Liver (tissue), 8 donors: ENCODE measurements at regions not wholly inside any gene's neighbourhood (a gene's known extent, or its start where the extent isn't known, plus 50 kb on each side); places are given as distances from the start of the nearest gene placed in this dataset.

Experiments used
- DNase-seq: peaks from one replicate; pipeline ENCODE4 v3.0.0-alpha.2; 2017; ENCODE audit warnings: low spot score
- H3K27ac ChIP-seq, 2 donors: one replicate each; pipeline ENCODE4 v1.7.0; 2013; ENCODE audit warnings: inconsistent platforms in 2 of 2, low read length in 2 of 2, control low read depth in 1 of 2, low read depth in 1 of 2, mild to moderate bottlenecking in 1 of 2
- H3K27me3 ChIP-seq, 4 donors: one replicate each; pipeline versions ENCODE4 v1.6.1 to v1.7.0; 2013; ENCODE audit warnings: low read length in 3 of 4, inconsistent platforms in 1 of 4, mild to moderate bottlenecking in 1 of 4, moderate library complexity in 1 of 4; ENCODE audit not compliant: control insufficient read depth in 4 of 4, insufficient read depth in 4 of 4
- H3K36me3 ChIP-seq, 4 donors: one replicate each; pipeline versions ENCODE4 v1.6.1 to v1.7.0; 2013; ENCODE audit warnings: low read length in 3 of 4, mild to moderate bottlenecking in 3 of 4, low read depth in 1 of 4, moderate library complexity in 1 of 4; ENCODE audit not compliant: control insufficient read depth in 4 of 4, insufficient read depth in 3 of 4
- H3K4me1 ChIP-seq, 4 donors: one replicate each; pipeline versions ENCODE4 v1.6.1 to v1.7.0; 2013; ENCODE audit warnings: low read length in 3 of 4, mild to moderate bottlenecking in 3 of 4, moderate library complexity in 1 of 4; ENCODE audit not compliant: control insufficient read depth in 4 of 4, insufficient read depth in 4 of 4
- H3K4me3 ChIP-seq, 3 donors: one replicate each; pipeline versions ENCODE4 v1.6.1 to v1.7.0; 2013; ENCODE audit warnings: low read length in 3 of 3, control low read depth in 1 of 3, low read depth in 1 of 3, mild to moderate bottlenecking in 1 of 3
- H3K9ac ChIP-seq, 2 donors: one replicate each; pipeline ENCODE4 v1.7.0; 2013; ENCODE audit warnings: low read length in 2 of 2, mild to moderate bottlenecking in 2 of 2, moderate library complexity in 2 of 2, control low read depth in 1 of 2, low read depth in 1 of 2
- H3K9me3 ChIP-seq, 4 donors: one replicate each; pipeline versions ENCODE4 v1.6.1 to v1.7.0; 2013; ENCODE audit warnings: low read length in 3 of 4; ENCODE audit not compliant: control insufficient read depth in 4 of 4
- CTCF ChIP-seq: fragments of 150-350 bp; IDR thresholded peaks from 2 replicates; pipeline ENCODE4 v1.5.1; 2017; ENCODE audit warnings: improper control_type of control experiment, low read depth, low read length; ENCODE audit not compliant: missing input control
- EGR1 ChIP-seq, 2 donors: IDR thresholded peaks; 2 replicates each; pipeline ENCODE4 v1.6.1; 2016 to 2018; ENCODE audit warnings: antibody characterized with exemption in 2 of 2, low read depth in 2 of 2
- FOXA2 ChIP-seq: IDR thresholded peaks from 2 replicates; pipeline ENCODE4 v1.6.1; 2016; ENCODE audit warnings: antibody characterized with exemption
- GABPA ChIP-seq, 2 donors: IDR thresholded peaks in 1 of 2; conservative IDR thresholded peaks in 1 of 2; 2 replicates each; pipeline ENCODE4 v1.6.1; 2016; ENCODE audit warnings: antibody characterized with exemption in 2 of 2, mild to moderate bottlenecking in 1 of 2, moderate library complexity in 1 of 2
- HNF4G ChIP-seq: IDR thresholded peaks from 2 replicates; pipeline ENCODE4 v1.6.1; 2016; ENCODE audit warnings: antibody characterized with exemption
- MAX ChIP-seq: IDR thresholded peaks from 2 replicates; pipeline ENCODE4 v1.6.1; 2016; ENCODE audit warnings: antibody characterized with exemption
- REST ChIP-seq: IDR thresholded peaks from 2 replicates; pipeline ENCODE4 v1.6.1; 2016; ENCODE audit warnings: antibody characterized with exemption, mild to moderate bottlenecking
- RXRA ChIP-seq, 2 donors: IDR thresholded peaks; 2 replicates each; pipeline ENCODE4 v1.6.1; 2017 to 2018; ENCODE audit warnings: antibody characterized with exemption in 2 of 2, mild to moderate bottlenecking in 1 of 2
- YY1 ChIP-seq: IDR thresholded peaks from 2 replicates; pipeline ENCODE4 v1.6.1; 2016; ENCODE audit warnings: antibody characterized with exemption, mild to moderate bottlenecking
- WGBS: extraction: QIAGEN DNeasy Blood & Tissue Kit; methylation state at CpG from one replicate; pipeline ENCODE4 v1.1.7; 2013; 5-methylcytosine and 5-hydroxymethylcytosine counted together
- donor health status: healthy.
- donor health status: healthy.
- donor health status: healthy.
- donor health status: healthy.
- donor health status: healthy.

- no peak overlapping the region for H3K4me3 ChIP-seq
- H3K36me3 ChIP-seq = no peaks in the 10 kb centered on the region
- H3K4me1 ChIP-seq = no peaks in the 10 kb centered on the region
- H3K27me3 ChIP-seq = no peaks in the 10 kb centered on the region
- no peaks in the 10 kb centered on the region for H3K9me3 ChIP-seq
- no peak for TF ChIP-seq GABPA (IDR thresholded peaks at IDR 0.05 in 1 of 2, conservative IDR thresholded peaks at IDR 0.05 in 1 of 2)
- DNase-seq = no peak
- H3K9ac ChIP-seq = no peak overlapping the region
- 70% methylated on average over 1 of the region's 1 CpG for WGBS
- no peak overlapping the region for H3K27ac ChIP-seq
Observed at GRCh38 chr10:53477313-53477675, 704.7 kb upstream of the MBL2 start.

GRCh38 chr10:53476650-53477312 lies 704.2 kb upstream of the MBL2 start:
- Histone ChIP-seq H3K9me3 (no peaks in the 10 kb centered on the region), H3K9ac (no peak overlapping the region), H3K36me3 (no peaks in the 10 kb centered on the region), H3K27me3 (no peaks in the 10 kb centered on the region), H3K27ac (no peak overlapping the region), H3K4me3 (no peak overlapping the region), H3K4me1 (no peaks in the 10 kb centered on the region)
- WGBS = 81% methylated on average over 3 of the region's 3 CpGs
- TF ChIP-seq EGR1 (IDR thresholded peaks at IDR 0.05; ENCODE audit: low read depth in 2 of 2) = no peak
- TF ChIP-seq REST = no peak
- no peak for TF ChIP-seq CTCF
- no peak for TF ChIP-seq RXRA (IDR thresholded peaks at IDR 0.05)
- TF ChIP-seq GABPA (IDR thresholded peaks at IDR 0.05 in 1 of 2, conservative IDR thresholded peaks at IDR 0.05 in 1 of 2) = no peak
- TF ChIP-seq HNF4G = no peak
- TF ChIP-seq YY1 = no peak
- no peak for TF ChIP-seq FOXA2
- no peak for TF ChIP-seq MAX
- DNase-seq = no peak

- WGBS = 37% methylated on average over 2 of the region's 2 CpGs
Observed at GRCh38 chr10:53469383-53469782, 696.8 kb upstream of the MBL2 start.

More at GRCh38 chr10:53469383-53469782, 696.8 kb upstream of the MBL2 start:
- Histone ChIP-seq H3K9me3 (no peaks in the 10 kb centered on the region), H3K27ac (no peak overlapping the region), H3K36me3 (no peaks in the 10 kb centered on the region), H3K27me3 (no peaks in the 10 kb centered on the region), H3K9ac (no peak overlapping the region), H3K4me1 (peaks cover 0 to 6% (median 2%) of the 10 kb centered on the region in 4 donors), H3K4me3 (no peak overlapping the region)
- TF ChIP-seq GABPA (IDR thresholded peaks at IDR 0.05 in 1 of 2, conservative IDR thresholded peaks at IDR 0.05 in 1 of 2) = no peak
- no peak for DNase-seq
